ENCODE measurements at regions not wholly inside any gene's neighbourhood (a gene's known extent, or its start where the extent isn't known, plus 50 kb on each side); places are given as distances from the start of the nearest gene placed in this dataset.

GRCh38 chr19:28520998-28521568, 691.9 kb downstream of the UQCRFS1 start:
- POLR2A ChIA-PET (ENCODE audit: partially characterized antibody): no interaction called here
- H3K27me3 ChIP-seq (ENCODE audit: insufficient read depth, low read length): no peaks in the 10 kb centered on the region
- Mint-ChIP-seq H3K36me3 (no peaks in the 10 kb centered on the region), H3K27me3 (no peaks in the 10 kb centered on the region), H3K27ac (no peak overlapping the region), H3K4me3 (no peak overlapping the region), H3K9me3 (peaks cover 0 to 21% (median 4%) of the 10 kb centered on the region in 8 donors), H3K4me1 (no peaks in the 10 kb centered on the region)
- no peaks in the 10 kb centered on the region for H3K36me3 ChIP-seq (ENCODE audit: insufficient read depth, low read length)
- no peak overlapping the region for H3K27ac ChIP-seq (ENCODE audit: low read depth, low read length)
- no peak for DNase-seq
- H3K4me3 ChIP-seq (ENCODE audit: low read length in 2 of 2): no peak overlapping the region
- CTCF ChIA-PET (ENCODE audit: partially characterized antibody): no interaction called here
- H3K4me1 ChIP-seq (ENCODE audit: insufficient read depth, low read length): no peaks in the 10 kb centered on the region
- intact Hi-C loops (cut with micrococcal nuclease): no loop called here
- H3K9me3 ChIP-seq (ENCODE audit: control insufficient read depth in 1 of 2, low read length in 2 of 2): no peaks in the 10 kb centered on the region

GRCh38 chr19:28519952-28520861, 692.7 kb downstream of the UQCRFS1 start:
- POLR2A ChIA-PET (ENCODE audit: partially characterized antibody): no interaction called here
- H3K27me3 Mint-ChIP-seq: no peaks in the 10 kb centered on the region
- H3K4me3 Mint-ChIP-seq: no peak overlapping the region

GRCh38 chr19:28519218-28519779, 693.7 kb downstream of the UQCRFS1 start:
- H3K27me3 ChIP-seq (ENCODE audit: insufficient read depth, low read length): no peaks in the 10 kb centered on the region
- peaks cover 0 to 21% (median 4%) of the 10 kb centered on the region in 8 donors for H3K9me3 Mint-ChIP-seq
- H3K4me3 ChIP-seq (ENCODE audit: low read length in 2 of 2): no peak overlapping the region
- ChIA-PET POLR2A (ENCODE audit: partially characterized antibody) (no interaction called here), CTCF (ENCODE audit: partially characterized antibody) (no interaction called here)
- no peak overlapping the region for H3K27ac ChIP-seq (ENCODE audit: low read depth, low read length)
- H3K36me3 Mint-ChIP-seq: no peaks in the 10 kb centered on the region
- H3K27ac Mint-ChIP-seq: no peak overlapping the region
- H3K4me3 Mint-ChIP-seq: no peak overlapping the region
- no peaks in the 10 kb centered on the region for H3K36me3 ChIP-seq (ENCODE audit: insufficient read depth, low read length)
- intact Hi-C loops (cut with micrococcal nuclease): no loop called here
- H3K4me1 ChIP-seq (ENCODE audit: insufficient read depth, low read length): no peaks in the 10 kb centered on the region
- no peaks in the 10 kb centered on the region for H3K27me3 Mint-ChIP-seq
- H3K4me1 Mint-ChIP-seq: no peaks in the 10 kb centered on the region
- DNase-seq: no peak
- H3K9me3 ChIP-seq (ENCODE audit: control insufficient read depth in 1 of 2, low read length in 2 of 2): no peaks in the 10 kb centered on the region

More at GRCh38 chr19:28519952-28520861, 692.7 kb downstream of the UQCRFS1 start:
- Histone ChIP-seq H3K9me3 (ENCODE audit: control insufficient read depth in 1 of 2, low read length in 2 of 2) (no peaks in the 10 kb centered on the region), H3K27ac (ENCODE audit: low read depth, low read length) (no peak overlapping the region), H3K4me1 (ENCODE audit: insufficient read depth, low read length) (no peaks in the 10 kb centered on the region), H3K36me3 (ENCODE audit: insufficient read depth, low read length) (no peaks in the 10 kb centered on the region), H3K4me3 (ENCODE audit: low read length in 2 of 2) (no peak overlapping the region), H3K27me3 (ENCODE audit: insufficient read depth, low read length) (no peaks in the 10 kb centered on the region)
- Mint-ChIP-seq H3K36me3 (no peaks in the 10 kb centered on the region), H3K9me3 (peaks cover 0 to 21% (median 4%) of the 10 kb centered on the region in 8 donors), H3K27ac (no peak overlapping the region), H3K4me1 (no peaks in the 10 kb centered on the region)
- no peak for DNase-seq
- intact Hi-C loops (cut with micrococcal nuclease): no loop called here
- CTCF ChIA-PET (ENCODE audit: partially characterized antibody): no interaction called here

GRCh38 chr19:28516415-28516872, 696.5 kb downstream of the UQCRFS1 start:
- H3K36me3 Mint-ChIP-seq: no peaks in the 10 kb centered on the region

GRCh38 chr19:28514166-28514565, 698.8 kb downstream of the UQCRFS1 start:
- Histone ChIP-seq H3K27ac (ENCODE audit: low read depth, low read length) (no peak overlapping the region), H3K4me1 (ENCODE audit: insufficient read depth, low read length) (no peaks in the 10 kb centered on the region), H3K9me3 (ENCODE audit: control insufficient read depth in 1 of 2, low read length in 2 of 2) (no peaks in the 10 kb centered on the region), H3K4me3 (ENCODE audit: low read length in 2 of 2) (no peak overlapping the region), H3K27me3 (ENCODE audit: insufficient read depth, low read length) (no peaks in the 10 kb centered on the region), H3K36me3 (ENCODE audit: insufficient read depth, low read length) (no peaks in the 10 kb centered on the region)
- no peak for DNase-seq
- ChIA-PET CTCF (ENCODE audit: partially characterized antibody) (no interaction called here), POLR2A (ENCODE audit: partially characterized antibody) (no interaction called here)
- Mint-ChIP-seq H3K4me1 (no peaks in the 10 kb centered on the region), H3K27me3 (no peaks in the 10 kb centered on the region), H3K4me3 (no peak overlapping the region), H3K27ac (no peak overlapping the region), H3K9me3 (peaks cover 0 to 13% (median 3%) of the 10 kb centered on the region in 8 donors), H3K36me3 (no peaks in the 10 kb centered on the region)
- intact Hi-C loops (cut with micrococcal nuclease): no loop called here

More at GRCh38 chr19:28516415-28516872, 696.5 kb downstream of the UQCRFS1 start:
- Histone ChIP-seq H3K4me3 (ENCODE audit: low read length in 2 of 2) (no peak overlapping the region), H3K27ac (ENCODE audit: low read depth, low read length) (no peak overlapping the region), H3K4me1 (ENCODE audit: insufficient read depth, low read length) (no peaks in the 10 kb centered on the region), H3K9me3 (ENCODE audit: control insufficient read depth in 1 of 2, low read length in 2 of 2) (no peaks in the 10 kb centered on the region), H3K36me3 (ENCODE audit: insufficient read depth, low read length) (no peaks in the 10 kb centered on the region), H3K27me3 (ENCODE audit: insufficient read depth, low read length) (no peaks in the 10 kb centered on the region)
- POLR2A ChIA-PET (ENCODE audit: partially characterized antibody): no interaction called here
- H3K4me1 Mint-ChIP-seq: no peaks in the 10 kb centered on the region
- no peak overlapping the region for H3K4me3 Mint-ChIP-seq
- no peak overlapping the region for H3K27ac Mint-ChIP-seq
- no peak for DNase-seq
- intact Hi-C loops (cut with micrococcal nuclease): no loop called here
- peaks cover 0 to 13% (median 2%) of the 10 kb centered on the region in 8 donors for H3K9me3 Mint-ChIP-seq
- H3K27me3 Mint-ChIP-seq: no peaks in the 10 kb centered on the region
- CTCF ChIA-PET (ENCODE audit: partially characterized antibody): no interaction called here

- Mint-ChIP-seq H3K4me1 (no peaks in the 10 kb centered on the region), H3K27ac (no peak overlapping the region), H3K9me3 (peaks cover 0 to 13% (median 3%) of the 10 kb centered on the region in 8 donors), H3K4me3 (no peak overlapping the region), H3K27me3 (no peaks in the 10 kb centered on the region), H3K36me3 (no peaks in the 10 kb centered on the region)
- H3K4me3 ChIP-seq (ENCODE audit: low read length in 2 of 2): no peak overlapping the region
- H3K36me3 ChIP-seq (ENCODE audit: insufficient read depth, low read length): no peaks in the 10 kb centered on the region
- no peak for DNase-seq
- no peaks in the 10 kb centered on the region for H3K9me3 ChIP-seq (ENCODE audit: control insufficient read depth in 1 of 2, low read length in 2 of 2)
- CTCF ChIA-PET (ENCODE audit: partially characterized antibody): no interaction called here
- intact Hi-C loops (cut with micrococcal nuclease): no loop called here
- no peaks in the 10 kb centered on the region for H3K4me1 ChIP-seq (ENCODE audit: insufficient read depth, low read length)
- H3K27ac ChIP-seq (ENCODE audit: low read depth, low read length): no peak overlapping the region
- no peaks in the 10 kb centered on the region for H3K27me3 ChIP-seq (ENCODE audit: insufficient read depth, low read length)
- POLR2A ChIA-PET (ENCODE audit: partially characterized antibody): no interaction called here
Measured at GRCh38 chr19:28511655-28512054, 701.3 kb downstream of the UQCRFS1 start.

GRCh38 chr19:28509079-28509895, 703.7 kb downstream of the UQCRFS1 start:
- Histone ChIP-seq H3K27me3 (ENCODE audit: insufficient read depth, low read length) (no peaks in the 10 kb centered on the region), H3K36me3 (ENCODE audit: insufficient read depth, low read length) (no peaks in the 10 kb centered on the region), H3K4me3 (ENCODE audit: low read length in 2 of 2) (no peak overlapping the region), H3K27ac (ENCODE audit: low read depth, low read length) (no peak overlapping the region), H3K4me1 (ENCODE audit: insufficient read depth, low read length) (no peaks in the 10 kb centered on the region), H3K9me3 (ENCODE audit: control insufficient read depth in 1 of 2, low read length in 2 of 2) (no peaks in the 10 kb centered on the region)
- POLR2A ChIA-PET (ENCODE audit: partially characterized antibody): no interaction called here
- H3K27me3 Mint-ChIP-seq: peaks cover 0 to 1% of the 10 kb centered on the region in 2 donors
- no peaks in the 10 kb centered on the region for H3K4me1 Mint-ChIP-seq
- DNase-seq: no peak
- no peak overlapping the region for H3K4me3 Mint-ChIP-seq
- no peaks in the 10 kb centered on the region for H3K36me3 Mint-ChIP-seq
- intact Hi-C loops (cut with micrococcal nuclease): no loop called here
- CTCF ChIA-PET (ENCODE audit: partially characterized antibody): no interaction called here
- peaks cover 0 to 13% (median 3%) of the 10 kb centered on the region in 8 donors for H3K9me3 Mint-ChIP-seq
- H3K27ac Mint-ChIP-seq: no peak overlapping the region
